Smooth muscle cell (in vitro differentiated cells): ENCODE measurements at regions not wholly inside any gene's neighbourhood (a gene's known extent, or its start where the extent isn't known, plus 50 kb on each side); places are given as distances from the start of the nearest gene placed in this dataset.

Experiments
- DNase-seq: peaks from one replicate; lab custom pipeline; 2025; ENCODE audit not compliant: unreplicated experiment; lab: John Stamatoyannopoulos, UW
- H2AFZ ChIP-seq: fragments of 200-600 bp; sonication (generic); 2 replicates; pipeline ENCODE4 v1.6.0; 2016; ENCODE audit warnings: antibody characterized with exemption, low read depth, mild to moderate bottlenecking
- H3F3A ChIP-seq: fragments of 200-600 bp; sonication (generic); 2 replicates; pipeline ENCODE4 v1.6.0; 2017; ENCODE audit warnings: antibody characterized with exemption, low read depth
- H3K27ac ChIP-seq: fragments of 200-600 bp; sonication (generic); 2 replicates; pipeline ENCODE4 v1.5.1; 2016; ENCODE audit warnings: low read depth, mild to moderate bottlenecking
- H3K27me3 ChIP-seq: fragments of 200-600 bp; sonication (generic); 2 replicates; pipeline ENCODE4 v1.6.1; 2016; ENCODE audit warnings: low read depth, mild to moderate bottlenecking
- H3K36me3 ChIP-seq: fragments of 200-600 bp; sonication (generic); 2 replicates; pipeline ENCODE4 v1.5.1; 2016; ENCODE audit warnings: low read depth
- H3K4me1 ChIP-seq: fragments of 200-600 bp; sonication (generic); 2 replicates; pipeline ENCODE4 v1.5.1; 2016; ENCODE audit warnings: low read depth
- H3K4me2 ChIP-seq: fragments of 200-600 bp; sonication (generic); 2 replicates; pipeline ENCODE4 v1.6.0; 2016; ENCODE audit warnings: mild to moderate bottlenecking
- H3K4me3 ChIP-seq: fragments of 200-600 bp; sonication (generic); 2 replicates; pipeline ENCODE4 v1.5.1; 2016; ENCODE audit warnings: mild to moderate bottlenecking
- H3K79me2 ChIP-seq: fragments of 200-600 bp; sonication (generic); 2 replicates; pipeline ENCODE4 v1.6.0; 2016; ENCODE audit warnings: low read depth, mild to moderate bottlenecking
- H3K9ac ChIP-seq: fragments of 200-600 bp; sonication (generic); 2 replicates; pipeline ENCODE4 v1.6.0; 2016; ENCODE audit warnings: low read depth
- H3K9me3 ChIP-seq: fragments of 200-600 bp; sonication (generic); replicated peaks from 2 replicates; pipeline ENCODE4 v1.5.1; 2016; ENCODE audit warnings: low read depth
- H4K20me1 ChIP-seq: fragments of 200-600 bp; sonication (generic); 2 replicates; pipeline ENCODE4 v1.6.0; 2016; ENCODE audit warnings: low read depth
- CTCF ChIP-seq: fragments of 200-600 bp; sonication (generic); IDR thresholded peaks from 2 replicates; pipeline ENCODE4 v1.5.1; 2017; ENCODE audit warnings: borderline replicate concordance, mild to moderate bottlenecking, antibody characterized with exemption; ENCODE audit not compliant: insufficient read depth, poor library complexity, severe bottlenecking
- WGBS: methylation state at CpG from one replicate; pipeline ENCODE4 v1.1.7; 2016; ENCODE audit warnings: low lambda C conversion rate; 5-methylcytosine and 5-hydroxymethylcytosine counted together

GRCh38 chrX:17993062-17993461, 132.0 kb upstream of the RAI2 start:
- H3K9ac ChIP-seq = no peak overlapping the region
- WGBS = 72% methylated on average over 3 of the region's 3 CpGs
- H3K27ac ChIP-seq = no peak overlapping the region
- H2AFZ ChIP-seq = no peak overlapping the region
- no peak overlapping the region for H3K4me3 ChIP-seq
- no peaks in the 10 kb centered on the region for H4K20me1 ChIP-seq
- no peak overlapping the region for H3K4me2 ChIP-seq
- H3K4me1 ChIP-seq = no peaks in the 10 kb centered on the region
- H3K36me3 ChIP-seq = no peaks in the 10 kb centered on the region
- H3K79me2 ChIP-seq = no peaks in the 10 kb centered on the region
- DNase-seq = no peak
- TF ChIP-seq CTCF = no peak
- no peaks in the 10 kb centered on the region for H3K27me3 ChIP-seq
- no peaks in the 10 kb centered on the region for H3F3A ChIP-seq
- H3K9me3 ChIP-seq = no peaks in the 10 kb centered on the region

GRCh38 chrX:17990532-17990931, 129.4 kb upstream of the RAI2 start:
- Histone ChIP-seq H3K4me2 (no peak overlapping the region), H3K79me2 (no peaks in the 10 kb centered on the region), H4K20me1 (no peaks in the 10 kb centered on the region), H3F3A (no peaks in the 10 kb centered on the region), H3K4me3 (no peak overlapping the region), H3K27ac (no peak overlapping the region), H3K9me3 (no peaks in the 10 kb centered on the region), H3K4me1 (no peaks in the 10 kb centered on the region), H3K36me3 (no peaks in the 10 kb centered on the region), H2AFZ (no peak overlapping the region), H3K27me3 (no peaks in the 10 kb centered on the region), H3K9ac (no peak overlapping the region)
- no peak for DNase-seq
- no peak for TF ChIP-seq CTCF
- 89% methylated on average over 1 of the region's 1 CpG for WGBS

DNA sequence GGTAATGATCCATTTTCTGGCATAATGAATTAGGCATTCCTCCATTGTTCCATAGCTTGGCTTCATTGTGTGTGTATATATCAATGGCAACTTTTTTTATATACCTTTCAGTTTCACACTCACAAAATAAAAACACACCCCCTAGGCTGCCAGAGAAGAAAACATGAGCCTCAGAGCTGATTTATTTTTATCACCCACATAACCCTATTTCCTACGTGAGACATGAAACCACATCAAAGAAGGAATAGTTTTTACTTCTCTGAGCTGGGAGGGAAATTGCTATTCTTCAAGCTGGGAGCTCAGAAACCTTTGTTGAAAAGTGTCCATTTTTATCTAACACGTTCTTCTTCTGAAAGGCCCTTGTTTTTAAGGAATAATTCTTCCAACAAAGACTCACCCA, 126.7 kb upstream of the RAI2 start:
- Histone ChIP-seq H3K79me2 (no peaks in the 10 kb centered on the region), H4K20me1 (no peaks in the 10 kb centered on the region), H2AFZ (no peak overlapping the region), H3F3A (no peaks in the 10 kb centered on the region), H3K4me3 (no peak overlapping the region), H3K4me2 (no peak overlapping the region), H3K9me3 (no peaks in the 10 kb centered on the region), H3K36me3 (no peaks in the 10 kb centered on the region), H3K9ac (no peak overlapping the region), H3K27ac (no peak overlapping the region), H3K4me1 (no peaks in the 10 kb centered on the region), H3K27me3 (no peaks in the 10 kb centered on the region)
- no peak for TF ChIP-seq CTCF
- DNase-seq = no peak
- WGBS = 28% methylated on average over 2 of the region's 2 CpGs

DNA sequence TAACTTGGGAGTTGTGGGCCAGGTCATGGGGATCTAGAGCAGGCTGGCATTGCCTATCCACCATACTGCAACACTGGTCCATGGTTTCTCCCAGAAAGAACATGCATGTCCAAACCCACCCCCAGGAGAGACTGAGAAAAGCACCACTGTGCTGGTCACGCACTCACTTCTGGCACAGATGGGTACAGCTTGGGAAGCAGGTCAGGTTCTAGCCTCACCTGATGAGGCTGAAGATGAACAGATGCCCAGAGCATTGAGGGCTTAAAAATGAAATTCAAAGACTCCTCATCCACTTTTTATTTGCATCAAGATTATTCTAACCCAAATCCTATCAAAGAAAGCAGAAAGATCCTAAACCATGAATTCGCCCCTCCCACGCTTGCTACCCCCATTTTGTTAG, 125.9 kb upstream of the RAI2 start:
- Histone ChIP-seq H3K9ac (no peak overlapping the region), H3K79me2 (no peaks in the 10 kb centered on the region), H3K27me3 (no peaks in the 10 kb centered on the region), H2AFZ (no peak overlapping the region), H4K20me1 (no peaks in the 10 kb centered on the region), H3F3A (no peaks in the 10 kb centered on the region), H3K4me3 (no peak overlapping the region), H3K9me3 (no peaks in the 10 kb centered on the region), H3K36me3 (no peaks in the 10 kb centered on the region), H3K27ac (no peak overlapping the region), H3K4me1 (no peaks in the 10 kb centered on the region), H3K4me2 (no peak overlapping the region)
- no peak for DNase-seq
- TF ChIP-seq CTCF = no peak
- 77% methylated on average over 3 of the region's 3 CpGs for WGBS
